NCI-H345 treated with DMSO at 0.1 percent for 48 hours (cell line): ENCODE measurements at regions not wholly inside any gene's neighbourhood (a gene's known extent, or its start where the extent isn't known, plus 50 kb on each side); places are given as distances from the start of the nearest gene placed in this dataset.
"Not testable (repeated sequence)": the region's sequence is repeated elsewhere in the genome, so short reads cannot be mapped to it uniquely, and the experiment has no call there.

Experiments used
- DNase-seq: peaks from one replicate; lab custom pipeline; 2025; ENCODE audit not compliant: unreplicated experiment; lab: John Stamatoyannopoulos, UW

DNA sequence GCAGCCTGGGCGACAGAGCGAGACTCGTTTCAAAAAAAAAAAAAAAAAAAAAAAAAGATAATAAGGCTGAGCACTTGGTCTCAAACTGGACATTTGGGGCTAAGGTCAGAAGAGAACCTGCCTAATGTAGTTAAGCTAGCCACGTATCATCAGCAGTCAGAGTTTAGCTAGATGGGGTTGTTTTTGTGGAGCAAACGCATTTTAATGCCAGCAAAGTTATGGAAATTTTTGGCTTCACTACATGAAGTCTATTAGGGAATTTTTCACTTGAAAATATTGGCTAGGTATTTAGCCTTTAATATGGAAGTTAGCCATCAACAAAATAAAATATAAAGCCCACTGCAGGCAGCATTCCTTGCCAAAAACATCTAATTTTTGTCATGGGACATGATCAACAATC is 902.9 kb upstream of the CDH18 start:
- not testable (repeated sequence) for DNase-seq

DNA sequence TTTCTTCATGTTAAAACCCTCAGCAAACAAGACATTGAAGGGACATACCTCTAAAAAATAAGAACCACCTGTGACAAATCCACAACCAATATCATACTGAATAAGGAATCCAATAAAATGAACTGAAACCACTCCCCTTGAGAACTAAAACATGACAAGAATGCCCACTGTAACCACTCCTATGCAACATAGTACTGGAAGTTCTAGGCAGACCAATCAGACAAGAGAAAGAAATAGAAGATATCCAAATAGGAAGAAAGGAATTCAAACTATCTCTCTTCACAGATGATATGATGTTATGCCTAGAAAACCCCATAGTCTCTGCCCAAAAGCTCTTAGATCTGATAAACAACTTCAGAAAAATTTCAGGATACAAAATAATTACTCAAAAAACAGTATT is 887.7 kb upstream of the CDH18 start:
- DNase-seq, result not testable (repeated sequence)

DNA sequence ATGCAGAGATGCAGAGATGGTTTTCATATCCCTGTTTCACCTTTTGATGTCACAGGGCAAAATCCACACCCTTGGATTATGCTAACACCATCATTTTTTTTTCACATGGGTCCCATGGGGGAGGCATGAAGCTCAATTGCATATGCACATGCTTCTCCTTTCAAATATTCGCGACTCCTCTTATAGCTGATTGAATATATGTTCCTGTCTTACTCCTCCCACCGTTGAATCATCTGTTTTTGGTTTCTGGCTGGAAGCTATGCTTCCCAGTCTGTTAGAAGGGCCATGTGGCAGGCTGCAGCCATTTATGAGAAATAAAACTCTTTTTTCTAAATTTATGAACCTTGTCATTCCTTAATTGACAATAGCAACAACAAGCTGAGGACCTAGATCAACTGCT is 877.9 kb upstream of the CDH18 start:
- DNase-seq, result not testable (repeated sequence)

DNA sequence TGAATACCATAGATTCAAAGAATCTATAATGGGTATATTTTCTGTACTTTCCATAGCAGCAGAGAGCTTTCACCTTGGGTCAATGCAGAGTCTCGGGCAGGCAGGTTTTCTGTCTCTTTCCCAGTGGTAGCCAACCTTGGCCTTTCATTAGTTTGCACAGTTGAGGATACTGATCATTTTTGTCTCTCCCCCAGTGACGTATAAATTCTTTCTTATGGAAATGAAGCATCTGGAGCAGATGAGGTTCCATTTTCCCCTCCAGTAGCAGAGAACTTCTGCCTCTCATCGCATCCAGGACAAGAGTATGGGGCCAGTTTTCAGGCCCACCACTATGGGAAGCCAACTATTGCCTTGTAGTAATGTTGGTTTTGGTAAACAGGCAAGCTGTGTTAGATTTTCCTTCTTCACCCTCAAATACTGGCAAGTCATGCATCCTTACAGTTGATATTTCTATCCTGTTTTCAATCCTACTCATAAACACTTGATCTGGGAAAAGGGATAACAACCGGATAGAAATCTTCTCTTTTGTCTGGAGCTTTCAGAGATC is 845.2 kb upstream of the CDH18 start:
- no peak for DNase-seq

DNA sequence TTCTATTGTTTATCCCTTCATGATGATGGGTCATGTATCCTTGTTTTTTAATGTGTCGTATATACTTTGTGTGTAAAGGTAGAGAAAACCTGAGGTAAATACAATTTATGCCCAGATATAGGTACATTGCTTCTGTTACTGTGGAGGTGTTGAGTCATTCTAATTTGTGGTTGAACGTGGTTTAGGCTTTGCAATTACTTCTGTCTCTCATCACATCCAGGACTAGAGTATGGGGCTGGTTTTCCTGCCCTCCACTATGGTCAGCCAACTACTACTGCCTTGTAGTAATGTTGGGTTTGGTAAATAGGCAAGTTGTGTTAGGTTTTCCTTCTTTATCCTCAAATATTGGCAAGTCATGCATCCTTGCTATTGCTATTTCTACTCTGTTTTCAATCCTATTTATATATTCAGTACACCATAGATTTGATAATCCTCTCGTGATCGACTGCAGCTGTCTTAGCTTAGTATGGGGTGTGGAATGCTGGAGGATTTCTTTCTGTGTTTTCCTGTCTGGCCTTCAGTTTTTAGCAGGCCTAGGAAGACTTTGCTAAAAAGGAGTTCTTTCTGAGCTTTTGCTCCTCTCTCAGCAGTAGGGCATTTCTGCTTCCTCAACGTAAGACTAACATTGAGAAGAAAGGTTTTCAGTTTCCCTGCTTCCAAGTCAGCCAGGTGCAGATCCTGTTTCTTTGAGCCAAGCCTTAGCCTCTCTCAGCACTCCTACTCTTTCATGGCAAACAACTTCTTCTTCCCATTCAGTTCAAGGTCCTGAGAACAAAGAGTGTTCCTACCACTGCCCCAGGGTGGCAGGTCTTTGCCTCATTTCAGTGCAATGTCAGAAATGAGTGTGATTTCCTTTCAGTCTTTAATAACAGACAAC is 844.4 kb upstream of the CDH18 start:
- no peak for DNase-seq

DNA sequence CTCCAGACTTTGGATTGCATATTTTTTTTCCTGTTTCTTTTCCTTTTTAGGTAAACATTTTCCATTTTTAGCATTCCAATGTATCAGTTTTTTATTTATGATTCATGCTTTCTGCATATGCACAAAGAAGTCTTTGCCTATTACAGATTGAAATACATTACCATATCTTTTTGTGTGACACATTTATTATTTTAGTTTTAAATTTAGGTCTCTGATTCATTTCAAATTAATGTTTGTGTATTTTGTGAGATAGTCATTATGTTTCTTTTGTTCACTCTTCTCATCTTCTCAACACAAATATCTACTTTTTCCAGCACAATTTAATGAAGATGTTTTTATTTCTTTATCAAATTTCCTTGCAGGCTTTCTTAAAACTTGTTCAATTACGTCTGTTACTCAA is 838.0 kb upstream of the CDH18 start:
- DNase-seq, result not testable (repeated sequence)

DNA sequence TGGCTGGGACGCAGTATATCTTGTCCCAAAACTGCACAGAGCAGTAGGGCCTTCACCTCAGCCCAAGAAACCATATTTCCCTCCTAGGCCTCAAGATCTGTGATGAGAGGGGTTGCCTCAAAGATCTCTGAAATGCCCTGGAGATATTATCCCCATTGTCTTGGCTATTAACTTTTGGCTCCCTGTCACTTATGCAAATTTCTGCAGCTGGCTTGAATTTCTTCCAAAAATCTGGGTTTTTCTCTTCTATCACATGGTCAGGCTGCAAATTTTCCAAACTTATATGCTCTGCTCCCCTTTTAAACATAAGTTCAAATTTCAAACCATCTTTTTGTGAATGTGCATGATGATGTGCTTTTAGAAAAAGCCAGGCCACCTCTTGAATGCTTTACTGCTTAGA is 809.2 kb upstream of the CDH18 start:
- not testable (repeated sequence) for DNase-seq

DNA sequence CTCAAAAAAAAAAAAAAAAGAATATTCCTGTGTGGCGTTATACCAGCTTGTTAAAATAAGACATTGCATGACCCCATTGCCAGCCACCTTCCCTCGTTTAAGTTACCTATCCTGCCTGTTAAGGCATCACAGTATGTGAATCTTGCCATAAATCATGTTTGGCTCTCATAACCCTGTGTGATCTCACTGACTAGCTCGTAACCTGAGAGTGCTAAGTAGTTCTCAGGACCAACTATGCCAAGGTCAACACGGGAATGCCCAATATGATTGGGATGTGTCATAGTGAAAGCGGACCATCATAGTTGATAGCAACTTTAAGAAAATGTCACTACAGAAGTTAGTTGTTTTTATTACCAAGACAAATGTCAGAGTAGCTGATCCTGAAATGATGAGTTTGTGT is 796.8 kb upstream of the CDH18 start:
- DNase-seq, result not testable (repeated sequence)

DNA sequence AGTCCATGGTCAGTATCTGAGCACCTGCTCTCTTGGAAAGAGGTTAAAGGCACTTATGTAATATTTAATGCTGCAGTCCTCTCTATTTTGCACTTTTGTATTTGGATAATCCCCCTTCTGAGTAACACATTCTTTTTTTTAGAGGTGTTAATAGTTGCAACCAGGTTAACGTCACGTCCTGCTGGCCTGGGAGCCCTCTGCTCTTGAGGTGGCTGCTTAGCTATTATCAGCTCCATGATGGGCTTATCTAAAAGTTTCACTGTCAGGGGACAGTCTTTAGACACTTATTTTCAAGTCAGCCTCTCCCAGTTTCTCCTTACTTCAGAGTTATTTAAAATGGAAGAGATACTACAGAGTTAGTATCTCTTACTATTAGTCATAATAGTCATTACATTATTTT is 795.5 kb upstream of the CDH18 start:
- DNase-seq, result not testable (repeated sequence)

DNA sequence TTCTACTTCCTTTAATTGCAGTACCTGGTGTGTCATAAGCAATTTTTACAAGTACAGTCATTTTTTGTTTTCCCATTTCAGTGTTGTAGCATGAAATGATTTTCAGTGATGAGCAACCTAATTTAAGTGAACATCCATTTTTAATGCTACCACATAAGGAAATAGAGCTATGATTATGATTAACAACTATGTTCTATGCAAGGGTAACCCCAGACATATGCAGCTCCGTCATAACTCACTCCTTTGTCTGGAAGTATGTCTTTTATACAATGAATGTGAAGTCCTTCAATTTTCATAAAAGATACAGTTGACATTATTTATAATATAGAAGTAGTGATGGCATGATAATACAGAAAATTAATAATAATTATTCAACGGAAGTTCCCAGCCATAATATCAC is 783.3 kb upstream of the CDH18 start:
- DNase-seq, result not testable (repeated sequence)

DNA sequence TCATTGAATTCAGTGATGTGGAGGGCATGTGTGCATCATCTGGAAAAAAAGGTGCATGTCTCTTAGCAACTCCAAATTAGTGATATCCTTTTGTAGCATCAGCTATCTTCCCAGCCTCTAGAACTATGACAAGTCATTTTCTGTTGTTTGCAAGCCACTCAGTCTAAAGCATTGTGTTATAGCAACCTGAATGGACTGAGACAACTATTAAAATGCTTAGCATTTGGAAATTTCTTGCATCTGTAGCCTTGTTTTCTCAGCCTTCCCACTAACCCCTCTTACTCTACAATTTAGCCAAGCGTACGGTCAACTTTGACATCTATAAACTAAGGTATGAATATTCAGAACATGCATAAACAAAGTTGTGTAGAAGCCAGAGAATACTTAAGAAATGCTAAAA is 777.1 kb upstream of the CDH18 start:
- DNase-seq, result not testable (repeated sequence)

DNA sequence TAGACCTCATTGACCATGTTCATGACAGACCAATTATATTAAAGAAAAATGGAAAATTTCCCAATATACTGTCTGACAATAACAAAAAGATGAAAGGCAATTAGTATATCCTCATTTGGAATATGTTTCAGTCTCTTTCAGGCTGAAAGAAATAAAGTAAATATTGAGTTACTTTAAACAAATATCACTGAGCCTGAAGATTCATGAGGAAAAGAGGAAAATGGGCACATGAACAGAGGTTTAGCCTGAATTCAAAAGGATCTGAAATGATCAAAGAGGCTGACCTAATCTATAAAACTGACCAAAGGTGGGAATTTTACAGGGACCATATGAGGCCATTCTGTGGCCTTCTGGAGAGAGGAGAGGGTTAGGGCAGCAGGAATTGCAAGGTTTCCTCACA is 771.5 kb upstream of the CDH18 start:
- not testable (repeated sequence) for DNase-seq

DNA sequence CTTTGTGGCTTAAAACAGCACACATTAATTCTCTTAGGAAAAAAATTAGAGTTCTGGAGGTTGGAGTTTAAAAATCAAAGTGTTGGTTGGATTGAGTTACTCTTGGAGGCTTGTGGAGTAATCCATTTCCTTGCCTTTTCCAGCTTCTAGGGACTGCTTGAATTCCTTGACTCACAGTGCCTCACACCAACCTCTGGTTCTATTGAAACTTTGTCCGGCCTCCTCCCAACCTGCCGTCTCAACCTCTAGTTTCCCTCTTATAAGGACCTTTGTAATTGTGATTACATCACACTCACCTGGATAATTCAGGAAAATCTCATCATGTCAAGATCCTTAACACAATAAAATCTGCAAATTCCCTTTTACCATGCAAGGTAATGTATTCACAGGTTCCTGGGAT is 764.2 kb upstream of the CDH18 start:
- not testable (repeated sequence) for DNase-seq

DNA sequence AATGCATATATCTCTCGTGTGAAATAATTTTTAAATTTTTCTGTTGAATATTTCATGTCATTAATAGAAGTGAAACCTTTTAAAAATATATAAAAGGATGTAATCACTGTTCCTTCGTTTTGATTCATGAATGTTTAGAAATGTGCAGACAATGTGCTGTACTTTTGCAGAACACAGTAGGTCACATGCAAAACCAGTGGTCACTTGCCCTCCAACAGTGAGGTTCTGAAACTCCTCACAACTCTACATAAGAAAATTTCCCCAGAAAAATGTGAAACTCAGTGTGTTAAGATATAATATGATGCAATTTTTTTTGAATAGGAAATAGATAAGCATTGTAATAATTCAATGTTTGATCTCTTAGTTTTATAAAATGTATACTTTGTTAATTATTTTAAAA is 747.7 kb upstream of the CDH18 start:
- not testable (repeated sequence) for DNase-seq

DNA sequence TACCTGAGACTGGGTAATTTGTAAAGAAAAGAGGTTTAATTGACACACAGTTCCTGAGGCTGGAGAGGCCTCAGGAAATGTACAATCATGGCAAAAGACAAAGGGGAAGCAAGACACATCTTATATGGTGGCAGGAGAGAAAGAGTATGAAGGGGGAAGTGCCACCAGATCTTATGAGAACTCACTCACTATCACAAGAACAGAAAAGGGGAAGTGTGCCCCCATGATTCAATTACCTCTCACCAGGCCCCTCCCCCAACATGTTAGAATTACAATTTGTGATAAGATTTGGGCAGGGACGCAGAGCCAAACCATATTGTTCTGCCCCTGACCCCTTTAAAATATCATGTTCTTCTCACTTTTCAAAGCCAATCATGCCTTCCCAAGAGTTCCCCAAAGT is 744.2 kb upstream of the CDH18 start:
- DNase-seq, result not testable (repeated sequence)

DNA sequence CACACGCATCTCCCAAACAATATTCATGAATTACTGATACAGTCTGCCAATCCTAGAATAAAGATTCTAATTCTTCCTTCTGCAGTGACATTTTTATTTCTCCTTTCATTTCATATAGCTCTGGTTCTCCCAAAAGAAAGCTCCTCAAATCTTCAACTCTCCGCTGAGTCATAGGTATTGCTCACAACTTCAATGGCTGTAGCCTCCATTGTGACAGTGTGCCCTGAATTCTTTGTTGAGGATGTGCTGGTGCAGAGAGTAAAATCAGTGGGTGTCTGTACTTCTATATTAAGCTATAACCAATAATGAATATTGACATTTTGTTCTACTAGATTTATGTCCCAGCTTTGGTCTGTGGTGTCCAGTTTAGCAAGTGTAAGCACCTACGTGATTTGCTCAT is 733.3 kb upstream of the CDH18 start:
- DNase-seq, result not testable (repeated sequence)

DNA sequence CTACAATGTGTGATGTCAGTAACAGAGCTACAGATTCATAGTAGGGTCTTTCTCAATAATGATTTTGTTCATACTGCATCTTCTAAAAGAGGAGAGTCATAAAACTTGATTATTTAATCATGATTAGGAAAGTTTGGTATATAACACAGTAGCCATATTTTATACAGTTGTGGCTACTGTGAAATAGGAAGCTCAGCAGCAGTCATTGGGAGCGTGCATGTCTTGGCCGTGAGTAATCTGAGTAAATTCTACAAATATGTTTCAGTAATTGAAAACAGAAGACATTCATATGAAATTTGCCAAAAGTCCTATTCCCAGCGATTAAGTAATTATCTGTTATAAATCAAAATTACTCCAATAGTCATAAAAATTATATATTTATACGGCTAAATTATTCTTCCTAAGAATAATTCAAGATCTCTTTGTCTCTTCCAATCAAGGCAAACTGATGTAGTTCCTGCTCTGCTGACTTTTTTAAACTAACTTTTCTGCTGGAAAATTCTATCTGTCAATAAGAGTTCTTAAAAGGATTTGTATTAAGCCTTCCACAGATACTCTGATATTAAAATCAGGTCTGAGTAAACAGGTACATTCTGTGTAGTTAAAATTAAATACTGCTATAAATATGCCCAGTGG is 723.6 kb upstream of the CDH18 start:
- DNase-seq, result not testable (repeated sequence)

DNA sequence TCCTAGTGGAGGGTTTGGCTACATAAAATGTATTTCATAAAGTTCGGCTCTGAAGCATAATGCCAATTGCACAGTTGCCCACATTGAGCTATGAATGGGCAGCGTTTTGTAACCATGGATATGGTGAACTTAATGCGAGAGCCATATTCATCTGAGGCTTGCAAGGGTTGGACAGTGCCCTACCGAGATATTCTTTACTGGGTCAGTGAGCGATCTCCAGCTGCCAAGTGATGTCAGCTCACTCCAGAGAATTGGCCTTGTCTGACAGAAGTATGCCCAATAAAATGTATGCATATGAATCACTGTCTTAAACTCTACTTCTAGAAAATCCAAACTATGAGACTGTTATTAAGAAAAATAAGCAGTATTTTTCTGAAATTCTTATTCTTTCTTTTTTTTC is 719.6 kb upstream of the CDH18 start:
- DNase-seq, result not testable (repeated sequence)

DNA sequence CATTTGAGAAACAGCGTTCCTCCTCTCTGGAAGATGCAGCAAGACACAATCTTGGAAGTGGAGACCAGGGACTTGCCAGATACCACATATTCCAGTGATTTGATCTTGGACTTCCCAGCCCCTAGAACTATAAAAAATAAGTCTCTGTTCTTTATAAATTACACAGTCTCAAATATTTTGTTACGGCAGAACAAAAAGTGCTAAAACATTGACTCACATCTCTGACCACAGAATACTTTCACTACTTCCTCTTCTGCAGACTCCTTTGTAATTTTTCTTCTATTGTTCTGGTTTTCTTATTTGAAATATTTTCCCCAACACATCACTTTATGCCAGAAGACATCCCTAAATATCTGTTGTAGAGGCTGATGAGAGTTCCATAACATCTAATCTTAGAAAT is 706.1 kb upstream of the CDH18 start:
- DNase-seq, result no peak

DNA sequence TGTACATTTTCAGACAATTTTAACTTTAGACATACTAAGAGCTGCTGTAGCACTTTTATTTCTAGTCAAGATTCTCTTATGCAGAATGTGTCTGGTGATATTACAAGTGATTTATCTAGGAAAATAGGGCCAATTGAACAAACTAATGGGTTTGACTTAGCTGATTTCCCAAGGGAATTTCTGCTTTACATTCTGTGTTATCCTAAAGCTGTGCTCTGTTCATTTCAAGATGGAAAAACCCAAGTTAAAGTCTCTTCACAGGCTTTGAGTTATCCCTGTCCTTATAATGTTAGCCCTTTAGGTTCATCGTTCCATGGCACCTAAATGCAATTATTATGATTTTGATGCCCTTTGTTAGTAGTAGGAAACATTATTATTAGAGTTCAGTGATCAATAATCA is 704.9 kb upstream of the CDH18 start:
- no peak for DNase-seq

DNA sequence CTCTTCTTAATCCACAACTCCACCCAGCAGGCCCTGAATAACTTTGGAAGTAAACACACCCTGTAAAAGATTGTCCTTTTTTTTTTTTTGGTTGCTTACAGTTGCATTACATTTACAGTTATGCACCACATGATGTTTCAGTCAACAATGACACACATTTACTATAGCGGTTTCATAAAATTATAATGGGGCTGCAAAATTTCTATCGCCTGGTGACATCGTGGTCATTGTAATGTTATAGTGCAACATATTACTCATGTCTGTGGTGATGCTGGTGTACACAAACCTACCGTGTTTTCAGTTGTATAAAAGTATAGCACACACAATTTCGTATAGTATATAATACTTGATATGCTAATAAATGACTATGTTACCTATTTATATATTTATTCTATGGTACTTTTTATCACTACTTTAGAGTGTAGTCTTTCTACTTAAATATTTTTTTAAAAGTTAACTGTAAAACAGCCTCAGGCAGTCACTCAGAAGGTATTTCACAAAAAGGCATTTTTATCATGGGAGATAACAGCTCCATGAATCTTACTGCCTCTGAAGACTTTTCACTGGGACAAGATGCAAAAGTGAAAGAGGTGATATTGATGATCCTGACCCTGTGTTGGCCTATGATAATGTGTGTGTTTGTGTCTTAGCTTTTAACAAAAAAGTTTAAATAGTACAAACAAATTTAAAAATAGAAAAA is 695.4 kb upstream of the CDH18 start:
- no peak for DNase-seq
